WTC11 (cell line): ENCODE measurements at regions not wholly inside any gene's neighbourhood (a gene's known extent, or its start where the extent isn't known, plus 50 kb on each side); places are given as distances from the start of the nearest gene placed in this dataset.

Source experiments
- ATAC-seq: fragments of 200-7000 bp; cut with Tn5 transposase; 2 replicates; pipeline ENCODE4 v1.10.0; 2021; ENCODE audit warnings: mild to moderate bottlenecking, moderate library complexity
- CTCF ChIA-PET: fragments of 300-600 bp; sonication (Branson Sonifier 250); formaldehyde crosslinking; loops from one replicate; lab custom pipeline; 2021; ENCODE audit warnings: antibody characterized with exemption; lab: Charles Lee
- POLR2A ChIA-PET: fragments of 350-600 bp; sonication (Branson Sonifier 250); formaldehyde crosslinking; loops from one replicate; lab custom pipeline; 2021; ENCODE audit warnings: antibody characterized with exemption; lab: Charles Lee
- DNase-seq: peaks from one replicate; pipeline ENCODE4 v3.0.0; 2021; ENCODE audit warnings: low spot score
- H3K27ac Mint-ChIP-seq: 2 replicates; pipeline ENCODE4 v1.8.0; 2021; ENCODE audit warnings: mixed read lengths
- H3K27me3 Mint-ChIP-seq: 2 replicates; pipeline ENCODE4 v1.8.0; 2021; ENCODE audit warnings: low read depth, mild to moderate bottlenecking, moderate library complexity, mixed read lengths
- H3K36me3 Mint-ChIP-seq: 2 replicates; pipeline ENCODE4 v1.8.0; 2021; ENCODE audit warnings: mixed read lengths
- H3K4me1 Mint-ChIP-seq: 2 replicates; pipeline ENCODE4 v1.8.0; 2022; ENCODE audit warnings: mixed read lengths
- H3K4me3 Mint-ChIP-seq: 2 replicates; pipeline ENCODE4 v1.8.0; 2021; ENCODE audit warnings: mild to moderate bottlenecking, moderate library complexity, mixed read lengths
- H3K9me3 Mint-ChIP-seq: 2 replicates; pipeline ENCODE4 v1.8.0; 2021; ENCODE audit warnings: mixed read lengths
- E2F1 ChIP-seq: sonication (generic); formaldehyde crosslinking; IDR thresholded peaks from 2 replicates; pipeline ENCODE4 v1.8.0; 2022; ENCODE audit warnings: mild to moderate bottlenecking, missing genetic modification reagents
- E2F5 ChIP-seq: sonication (generic); formaldehyde crosslinking; IDR thresholded peaks from 2 replicates; pipeline ENCODE4 v1.8.1; 2022; ENCODE audit warnings: mild to moderate bottlenecking, moderate library complexity, missing genetic modification reagents
- EMX1 ChIP-seq: fragments of 250-450 bp; sonication (Bioruptor Pico); IDR thresholded peaks from 2 replicates; pipeline ENCODE4 v1.8.0; 2021; ENCODE audit warnings: mild to moderate bottlenecking
- ERG ChIP-seq: fragments of 250-450 bp; sonication (Bioruptor Pico); IDR thresholded peaks from 2 replicates; pipeline ENCODE4 v1.8.0; 2021; ENCODE audit warnings: mild to moderate bottlenecking
- ESRRA ChIP-seq: sonication (generic); formaldehyde crosslinking; IDR thresholded peaks from 2 replicates; pipeline ENCODE4 v1.8.1; 2022; ENCODE audit warnings: mild to moderate bottlenecking, missing genetic modification reagents, borderline replicate concordance
- ETV6 ChIP-seq: sonication (generic); formaldehyde crosslinking; IDR thresholded peaks from 2 replicates; pipeline ENCODE4 v1.8.1; 2022; ENCODE audit warnings: mild to moderate bottlenecking, missing genetic modification reagents
- FOXK1 ChIP-seq: sonication (generic); formaldehyde crosslinking; IDR thresholded peaks from 2 replicates; pipeline ENCODE4 v1.8.0; 2022; ENCODE audit warnings: mild to moderate bottlenecking, moderate library complexity, missing genetic modification reagents
- FOXP1 ChIP-seq: sonication (generic); formaldehyde crosslinking; IDR thresholded peaks from 2 replicates; pipeline ENCODE4 v1.8.0; 2022; ENCODE audit warnings: missing genetic modification reagents, mild to moderate bottlenecking, moderate library complexity, borderline replicate concordance
- FOXP4 ChIP-seq: sonication (generic); formaldehyde crosslinking; IDR thresholded peaks from 2 replicates; pipeline ENCODE4 v1.8.0; 2022; ENCODE audit warnings: mild to moderate bottlenecking, missing genetic modification reagents
- HMGXB4 ChIP-seq: sonication (generic); formaldehyde crosslinking; IDR thresholded peaks from 2 replicates; pipeline ENCODE4 v1.8.1; 2023; ENCODE audit warnings: mild to moderate bottlenecking, moderate library complexity, missing genetic modification reagents
- IRF2 ChIP-seq: sonication (generic); formaldehyde crosslinking; IDR thresholded peaks from 2 replicates; pipeline ENCODE4 v1.8.0; 2022; ENCODE audit warnings: low read depth, missing genetic modification reagents, borderline replicate concordance
- KAT7 ChIP-seq: sonication (generic); formaldehyde crosslinking; IDR thresholded peaks from 2 replicates; pipeline ENCODE4 v1.8.1; 2023; ENCODE audit warnings: missing genetic modification reagents, mild to moderate bottlenecking, borderline replicate concordance
- MAX ChIP-seq: sonication (generic); formaldehyde crosslinking; IDR thresholded peaks from 2 replicates; pipeline ENCODE4 v1.8.0; 2022; ENCODE audit warnings: mild to moderate bottlenecking, missing genetic modification reagents
- MXD4 ChIP-seq: fragments of 250-450 bp; sonication (Bioruptor Pico); IDR thresholded peaks from 2 replicates; pipeline ENCODE4 v1.8.0; 2021; ENCODE audit warnings: mild to moderate bottlenecking, moderate library complexity, borderline replicate concordance
- MYBL2 ChIP-seq: sonication (generic); formaldehyde crosslinking; IDR thresholded peaks from 2 replicates; pipeline ENCODE4 v1.8.1; 2023; ENCODE audit warnings: mild to moderate bottlenecking, moderate library complexity, missing genetic modification reagents
- NFYB ChIP-seq: sonication (generic); formaldehyde crosslinking; conservative IDR thresholded peaks from 2 replicates; pipeline ENCODE4 v1.8.0; 2022; ENCODE audit warnings: low read depth, missing genetic modification reagents
- SMAD3 ChIP-seq: sonication (generic); formaldehyde crosslinking; IDR thresholded peaks from 2 replicates; pipeline ENCODE4 v1.8.0; 2022; ENCODE audit warnings: missing genetic modification reagents, mild to moderate bottlenecking, borderline replicate concordance
- SMAD4 ChIP-seq: sonication (generic); formaldehyde crosslinking; IDR thresholded peaks from 2 replicates; pipeline ENCODE4 v1.8.0; 2022; ENCODE audit warnings: mild to moderate bottlenecking, missing genetic modification reagents
- SP1 ChIP-seq: sonication (generic); formaldehyde crosslinking; conservative IDR thresholded peaks from 2 replicates; pipeline ENCODE4 v1.8.1; 2022; ENCODE audit warnings: missing genetic modification reagents
- TEAD1 ChIP-seq: sonication (generic); formaldehyde crosslinking; IDR thresholded peaks from 2 replicates; pipeline ENCODE4 v1.8.0; 2022; ENCODE audit warnings: mild to moderate bottlenecking, missing genetic modification reagents
- TP53 ChIP-seq: sonication (generic); formaldehyde crosslinking; IDR thresholded peaks from 2 replicates; pipeline ENCODE4 v1.8.1; 2023; ENCODE audit warnings: mild to moderate bottlenecking, missing genetic modification reagents
- ZBTB21 ChIP-seq: sonication (generic); formaldehyde crosslinking; IDR thresholded peaks from 2 replicates; pipeline ENCODE4 v1.8.1; 2023; ENCODE audit warnings: mild to moderate bottlenecking, missing genetic modification reagents, borderline replicate concordance
- ZBTB43 ChIP-seq: sonication (generic); formaldehyde crosslinking; IDR thresholded peaks from 2 replicates; pipeline ENCODE4 v1.8.1; 2023; ENCODE audit warnings: mild to moderate bottlenecking, missing genetic modification reagents
- ZNF121 ChIP-seq: sonication (generic); formaldehyde crosslinking; IDR thresholded peaks from 2 replicates; pipeline ENCODE4 v1.8.0; 2023; ENCODE audit warnings: missing genetic modification reagents
- ZNF219 ChIP-seq: sonication (generic); formaldehyde crosslinking; IDR thresholded peaks from 2 replicates; pipeline ENCODE4 v1.8.0; 2023; ENCODE audit warnings: missing genetic modification reagents, mild to moderate bottlenecking, borderline replicate concordance
- ZNF425 ChIP-seq: fragments of 250-450 bp; sonication (Bioruptor Pico); conservative IDR thresholded peaks from 2 replicates; pipeline ENCODE4 v1.9.0; 2021; ENCODE audit warnings: mild to moderate bottlenecking

GRCh38 chr6:19691465-19692167, 145.6 kb upstream of the ID4 start:
- Mint-ChIP-seq H3K9me3 (peaks cover 11% of the 10 kb centered on the region), H3K4me1 (peaks cover 49% of the 10 kb centered on the region), H3K27ac (peak overlapping the region; percentile 96), H3K27me3 (no peaks in the 10 kb centered on the region; the same call in 1 of the 2 replicates), H3K4me3 (peak overlapping the region; percentile 77), H3K36me3 (no peaks in the 10 kb centered on the region; the same call in 1 of the 2 replicates)
- CTCF ChIA-PET = interaction anchor here (0.7 to 1.3 kb wide), 4 partner anchors 20 to 694 kb away, joined by 3 to 6 read pairs (median 4); partner anchors contain the start of gene ID4
- POLR2A ChIA-PET = interaction anchor here (0.7 to 1.7 kb wide), 7 partner anchors 19 to 488 kb away, joined by 3 to 11 read pairs (median 3); partner anchors contain the start of gene ID4
- DNase-seq (peak; percentile 71), ATAC-seq (peak; percentile 83)
- TF ChIP-seq TEAD1 (CRISPR knock-in tag) (no peak), KAT7 (CRISPR knock-in tag) (no peak), E2F1 (CRISPR knock-in tag) (0 out of 2 replicates have a peak, but pooled peaks have one; percentile 27), MAX (CRISPR knock-in tag) (no peak; the same call in 1 of the 2 replicates), ZNF425 (CRISPR knock-in tag) (no peak), ZNF121 (no peak), E2F5 (CRISPR knock-in tag) (0 out of 2 replicates have a peak, but pooled peaks have one; percentile 25), EMX1 (no peak), MXD4 (CRISPR knock-in tag) (no peak), NFYB (CRISPR knock-in tag) (no peak), ZNF219 (CRISPR knock-in tag) (no peak), FOXP4 (CRISPR knock-in tag) (peak; percentile 58), MYBL2 (CRISPR knock-in tag) (no peak), IRF2 (CRISPR knock-in tag) (no peak), FOXK1 (CRISPR knock-in tag) (0 out of 2 replicates have a peak, but pooled peaks have one; percentile 19), SMAD3 (CRISPR knock-in tag) (no peak), TP53 (CRISPR knock-in tag) (no peak), ESRRA (CRISPR knock-in tag) (no peak), ZBTB21 (CRISPR knock-in tag) (0 out of 2 replicates have a peak, but pooled peaks have one; percentile 43), ETV6 (CRISPR knock-in tag) (peak; percentile 60; the same call in 1 of the 2 replicates), HMGXB4 (CRISPR knock-in tag) (no peak), ZBTB43 (CRISPR knock-in tag) (peak; percentile 67; the same call in 1 of the 2 replicates), SP1 (no peak; the same call in 1 of the 2 replicates), FOXP1 (CRISPR knock-in tag) (peak; percentile 44; the same call in 1 of the 2 replicates), SMAD4 (CRISPR knock-in tag) (no peak), ERG (no peak)
